SK-N-SH treated with all-trans-retinoic acid at 6 μM for 48 hours (cell line): ENCODE measurements at regions not wholly inside any gene's neighbourhood (a gene's known extent, or its start where the extent isn't known, plus 50 kb on each side); places are given as distances from the start of the nearest gene placed in this dataset.

Experiments
- ARNTL ChIP-seq: fragments of 450-650 bp; formaldehyde crosslinking; IDR thresholded peaks from 2 replicates; pipeline ENCODE4 v1.5.0; 2020; ENCODE audit warnings: low read depth, mild to moderate bottlenecking, moderate library complexity, borderline replicate concordance
- CSRNP3 ChIP-seq: fragments of 250-450 bp; sonication (Bioruptor Pico); IDR thresholded peaks from 2 replicates; pipeline ENCODE4 v1.5.1; 2021; ENCODE audit warnings: mild to moderate bottlenecking, moderate library complexity
- OSR1 ChIP-seq: fragments of 250-450 bp; sonication (Bioruptor Pico); IDR thresholded peaks from 2 replicates; pipeline ENCODE4 v1.8.0; 2022; ENCODE audit warnings: moderate library complexity, mild to moderate bottlenecking, inconsistent platforms
- PATZ1 ChIP-seq: fragments of 250-450 bp; sonication (Bioruptor Pico); IDR thresholded peaks from 2 replicates; pipeline ENCODE4 v1.8.0; 2020; ENCODE audit warnings: mild to moderate bottlenecking, moderate library complexity, borderline replicate concordance
- TF ChIP-seq, protein P1 (sequence below): fragments of 250-450 bp; sonication (Bioruptor Pico); IDR thresholded peaks from 2 replicates; pipeline ENCODE4 v1.5.1; 2020; ENCODE audit warnings: low read depth, mild to moderate bottlenecking, moderate library complexity

- TF ChIP-seq, protein P1, sequence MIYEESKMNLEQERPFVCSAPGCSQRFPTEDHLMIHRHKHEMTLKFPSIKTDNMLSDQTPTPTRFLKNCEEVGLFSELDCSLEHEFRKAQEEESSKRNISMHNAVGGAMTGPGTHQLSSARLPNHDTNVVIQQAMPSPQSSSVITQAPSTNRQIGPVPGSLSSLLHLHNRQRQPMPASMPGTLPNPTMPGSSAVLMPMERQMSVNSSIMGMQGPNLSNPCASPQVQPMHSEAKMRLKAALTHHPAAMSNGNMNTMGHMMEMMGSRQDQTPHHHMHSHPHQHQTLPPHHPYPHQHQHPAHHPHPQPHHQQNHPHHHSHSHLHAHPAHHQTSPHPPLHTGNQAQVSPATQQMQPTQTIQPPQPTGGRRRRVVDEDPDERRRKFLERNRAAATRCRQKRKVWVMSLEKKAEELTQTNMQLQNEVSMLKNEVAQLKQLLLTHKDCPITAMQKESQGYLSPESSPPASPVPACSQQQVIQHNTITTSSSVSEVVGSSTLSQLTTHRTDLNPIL (CRISPR knock-in tag) = no peak
- no peak for TF ChIP-seq ARNTL
- TF ChIP-seq OSR1 (CRISPR knock-in tag) = no peak
- TF ChIP-seq CSRNP3 = no peak
- TF ChIP-seq PATZ1 (CRISPR knock-in tag) = no peak
Measured at GRCh38 chr4:158316264-158316663, 106.0 kb downstream of the TMEM144 start.
